ENCODE measurements at regions not wholly inside any gene's neighbourhood (a gene's known extent, or its start where the extent isn't known, plus 50 kb on each side); places are given as distances from the start of the nearest gene placed in this dataset.
"Not testable (repeated sequence)": the region's sequence is repeated elsewhere in the genome, so short reads cannot be mapped to it uniquely, and the experiment has no call there.

- DNase-seq (ENCODE audit: low read depth, low spot score) = no peak
These were observed 270.6 kb downstream of the CYRIA start for GRCh38 chr2:16394986-16395550.

GRCh38 chr2:16394072-16394985 is 271.3 kb downstream of the CYRIA start:
- DNase-seq (ENCODE audit: low read depth, low spot score) = no peak

GRCh38 chr2:16393500-16394071 is 272.0 kb downstream of the CYRIA start:
- no peak for DNase-seq (ENCODE audit: low read depth, low spot score)

- DNase-seq (ENCODE audit: low read depth, low spot score) = no peak
These were observed 272.8 kb downstream of the CYRIA start for GRCh38 chr2:16392647-16393499.

- no peak for DNase-seq (ENCODE audit: low read depth, low spot score)
These were observed 273.6 kb downstream of the CYRIA start for GRCh38 chr2:16391986-16392385.

GRCh38 chr2:16390561-16390960 is 275.1 kb downstream of the CYRIA start:
- no peak for DNase-seq (ENCODE audit: low read depth, low spot score)

GRCh38 chr2:16389611-16390010 is 276.0 kb downstream of the CYRIA start:
- no peak for DNase-seq (ENCODE audit: low read depth, low spot score)

- not testable (repeated sequence) for DNase-seq (ENCODE audit: low read depth, low spot score)
These were observed 277.3 kb downstream of the CYRIA start for GRCh38 chr2:16388199-16388830.

GRCh38 chr2:16387461-16387984 is 278.1 kb downstream of the CYRIA start:
- DNase-seq (ENCODE audit: low read depth, low spot score) = no peak

- no peak for DNase-seq (ENCODE audit: low read depth, low spot score)
These were observed 279.2 kb downstream of the CYRIA start for GRCh38 chr2:16386431-16386830.

- DNase-seq (ENCODE audit: low read depth, low spot score) = no peak
These were observed 279.6 kb downstream of the CYRIA start for GRCh38 chr2:16386031-16386430.

GRCh38 chr2:16385341-16385740 is 280.3 kb downstream of the CYRIA start:
- DNase-seq (ENCODE audit: low read depth, low spot score) = no peak

GRCh38 chr2:16383411-16383810 is 282.2 kb downstream of the CYRIA start:
- no peak for DNase-seq (ENCODE audit: low read depth, low spot score)

- DNase-seq (ENCODE audit: low read depth, low spot score) = no peak
These were observed 283.2 kb downstream of the CYRIA start for GRCh38 chr2:16382451-16382850.

- DNase-seq (ENCODE audit: low read depth, low spot score) = no peak
These were observed 284.1 kb downstream of the CYRIA start for GRCh38 chr2:16381511-16381910.

- DNase-seq (ENCODE audit: low read depth, low spot score) = not testable (repeated sequence)
These were observed 285.7 kb downstream of the CYRIA start for GRCh38 chr2:16379901-16380300.

GRCh38 chr2:16379061-16379460 is 286.6 kb downstream of the CYRIA start:
- not testable (repeated sequence) for DNase-seq (ENCODE audit: low read depth, low spot score)

- no peak for DNase-seq (ENCODE audit: low read depth, low spot score)
These were observed 287.6 kb downstream of the CYRIA start for GRCh38 chr2:16378031-16378430.

- DNase-seq (ENCODE audit: low read depth, low spot score) = no peak
These were observed 289.7 kb downstream of the CYRIA start for GRCh38 chr2:16375981-16376380.

- DNase-seq (ENCODE audit: low read depth, low spot score) = no peak
These were observed 290.3 kb downstream of the CYRIA start for GRCh38 chr2:16375351-16375750.

GRCh38 chr2:16374671-16375070 is 291.0 kb downstream of the CYRIA start:
- DNase-seq (ENCODE audit: low read depth, low spot score) = no peak

Data from activated naive CD8-positive, alpha-beta T cell treated with anti-CD3 and anti-CD28 coated beads, Interleukin-2, amount 50 U/mL, for 16 hours (primary cell).